ENCODE measurements at regions not wholly inside any gene's neighbourhood (a gene's known extent, or its start where the extent isn't known, plus 50 kb on each side); places are given as distances from the start of the nearest gene placed in this dataset.

DNA sequence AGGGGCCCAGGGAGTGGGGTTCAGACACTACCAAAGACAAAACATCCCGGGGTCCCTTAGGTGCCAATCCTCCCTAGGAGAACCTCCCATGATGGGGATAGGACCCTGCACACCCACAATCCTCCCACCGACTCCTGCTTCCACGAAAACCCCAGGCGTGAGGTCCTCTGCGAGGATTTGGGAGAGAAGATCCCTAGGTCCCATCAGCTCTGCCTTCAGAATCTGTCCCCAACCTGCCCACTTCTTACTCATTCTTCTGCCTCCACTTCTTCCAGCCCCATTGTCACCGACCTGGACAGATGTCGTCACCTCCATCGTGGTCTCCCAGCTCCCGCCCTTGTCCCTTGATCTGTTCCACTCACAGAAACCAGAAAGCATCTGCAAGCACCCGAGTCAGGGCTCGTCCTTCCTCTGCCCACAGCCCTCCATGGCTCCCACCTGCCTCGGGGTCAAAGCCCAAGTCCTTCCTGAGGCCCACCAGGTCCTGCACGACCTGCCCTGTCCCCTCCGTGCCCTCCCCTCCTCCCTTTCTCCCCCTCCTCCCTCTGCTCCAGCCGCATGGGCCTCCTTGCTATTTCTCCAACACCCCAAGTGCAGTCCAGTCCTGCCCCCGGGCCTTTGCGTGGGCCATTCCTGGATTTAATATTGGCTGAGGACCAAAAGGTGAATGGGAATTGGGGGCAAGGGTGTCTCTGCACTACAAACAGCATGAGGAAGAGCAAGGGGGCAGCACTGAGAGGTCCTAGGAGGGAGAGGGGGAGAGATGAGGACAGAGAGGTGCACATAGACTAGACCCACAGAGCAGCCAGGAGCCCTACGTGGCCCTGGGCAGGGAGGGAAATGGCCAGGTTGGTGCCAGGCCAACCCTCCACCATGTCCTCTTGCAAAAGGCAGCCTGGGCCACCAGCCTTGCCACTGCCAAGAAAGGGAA lies 51.3 kb downstream of the PTPRS start:
- no peak overlapping the region for H3K4me2 ChIP-seq (replicated peaks; ENCODE audit: low read depth, low read length, poor library complexity, severe bottlenecking)
- H4K20me1 ChIP-seq (ENCODE audit: control insufficient read depth, insufficient read depth, low read length, poor library complexity, severe bottlenecking): no peaks in the 10 kb centered on the region
- ChIA-PET POLR2A (no interaction called here), CTCF (no interaction called here)
- no peaks in the 10 kb centered on the region for H3K36me3 ChIP-seq (replicated peaks in 1 of 2; ENCODE audit: control extremely low read depth in 1 of 2, control insufficient read depth in 1 of 2, extremely low read depth in 1 of 2, insufficient read depth in 2 of 2, low read length in 1 of 2)
- no peak for DNase-seq
- peaks cover 37 to 44% of the 10 kb centered on the region in 2 donors for H3K4me1 ChIP-seq (ENCODE audit: control insufficient read depth in 2 of 2, insufficient read depth in 2 of 2, low read length in 2 of 2)
- intact Hi-C loops (cut with micrococcal nuclease): no loop called here
- WGBS (ENCODE audit: insufficient coverage): 95% methylated on average over 13 of the region's 18 CpGs
- Mint-ChIP-seq H3K9me3 (ENCODE audit: insufficient read depth) (peaks cover 6% of the 10 kb centered on the region), H3K27ac (no peak overlapping the region), H3K4me3 (peak overlapping the region; percentile 1), H3K4me1 (peaks cover 37% of the 10 kb centered on the region), H3K27me3 (peaks cover 22% of the 10 kb centered on the region)
- peaks cover 0 to 25% (median 0%) of the 10 kb centered on the region in 3 donors for H3K9me3 ChIP-seq (ENCODE audit: control extremely low read depth in 1 of 3, control insufficient read depth in 2 of 3, insufficient read depth in 1 of 3, low read length in 2 of 3)
- peaks cover 0 to 28% (median 1%) of the 10 kb centered on the region in 4 experiments for H3K27me3 ChIP-seq (replicated peaks in 1 of 4; ENCODE audit: control extremely low read depth in 1 of 4, control insufficient read depth in 3 of 4, insufficient read depth in 4 of 4, low read length in 3 of 4)
- H3K79me2 ChIP-seq (ENCODE audit: control insufficient read depth, insufficient read depth, low read length): no peaks in the 10 kb centered on the region
- no peak for ATAC-seq (ENCODE audit: low read depth)
- H3K9ac ChIP-seq (ENCODE audit: low read length): no peak overlapping the region
- H3K27ac ChIP-seq (ENCODE audit: low read length in 2 of 2): no peak overlapping the region
- no peak overlapping the region for H2AFZ ChIP-seq (ENCODE audit: insufficient read depth, low read depth, low read length, poor library complexity, severe bottlenecking)
- no peak overlapping the region for H3K4me3 ChIP-seq (ENCODE audit: control extremely low read depth in 1 of 5, extremely low read depth in 1 of 5, insufficient read depth in 1 of 5, low read depth in 2 of 5, low read length in 4 of 5)
- TF ChIP-seq CTCF (IDR thresholded peaks at IDR 0.05): no peak
- TF ChIP-seq EZH2 (IDR thresholded peaks at IDR 0.05; ENCODE audit: borderline replicate concordance, insufficient read depth, low read depth, low read length, poor library complexity, severe bottlenecking): no peak

DNA sequence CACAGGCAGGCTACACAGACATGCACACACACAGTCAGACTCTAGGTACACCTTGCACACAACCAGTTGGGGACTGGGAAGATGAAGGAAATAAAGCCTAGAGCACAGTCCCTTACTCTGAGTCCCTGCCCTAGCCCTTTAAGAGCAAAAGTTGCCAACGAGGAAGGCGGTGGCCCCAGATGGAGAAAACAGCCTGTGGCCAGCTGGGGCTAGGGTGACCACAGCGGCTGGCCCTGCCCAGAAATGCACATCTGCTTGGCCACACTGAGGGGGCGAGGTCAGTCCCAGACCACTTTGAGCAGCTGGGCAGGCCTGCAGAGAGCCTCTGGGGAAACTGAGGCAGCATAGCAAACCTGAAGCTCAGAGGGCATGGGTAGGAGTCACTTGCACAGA lies 52.3 kb downstream of the PTPRS start:
- Histone ChIP-seq H3K4me2 (replicated peaks; ENCODE audit: low read depth, low read length, poor library complexity, severe bottlenecking) (peak overlapping the region; percentile 59), H2AFZ (ENCODE audit: insufficient read depth, low read depth, low read length, poor library complexity, severe bottlenecking) (no peak overlapping the region), H4K20me1 (ENCODE audit: control insufficient read depth, insufficient read depth, low read length, poor library complexity, severe bottlenecking) (no peaks in the 10 kb centered on the region), H3K27me3 (replicated peaks in 1 of 4; ENCODE audit: control extremely low read depth in 1 of 4, control insufficient read depth in 3 of 4, insufficient read depth in 4 of 4, low read length in 3 of 4) (peaks cover 0 to 22% (median 1%) of the 10 kb centered on the region in 4 experiments), H3K79me2 (ENCODE audit: control insufficient read depth, insufficient read depth, low read length) (no peaks in the 10 kb centered on the region), H3K4me1 (ENCODE audit: control insufficient read depth in 2 of 2, insufficient read depth in 2 of 2, low read length in 2 of 2) (peaks cover 33 to 37% of the 10 kb centered on the region in 2 donors), H3K27ac (ENCODE audit: low read length in 2 of 2) (no peak overlapping the region), H3K36me3 (replicated peaks in 1 of 2; ENCODE audit: control extremely low read depth in 1 of 2, control insufficient read depth in 1 of 2, extremely low read depth in 1 of 2, insufficient read depth in 2 of 2, low read length in 1 of 2) (no peaks in the 10 kb centered on the region), H3K4me3 (ENCODE audit: control extremely low read depth in 1 of 5, extremely low read depth in 1 of 5, insufficient read depth in 1 of 5, low read depth in 2 of 5, low read length in 4 of 5) (no peak overlapping the region), H3K9me3 (ENCODE audit: control extremely low read depth in 1 of 3, control insufficient read depth in 2 of 3, insufficient read depth in 1 of 3, low read length in 2 of 3) (peaks cover 0 to 23% (median 0%) of the 10 kb centered on the region in 3 donors), H3K9ac (ENCODE audit: low read length) (peak overlapping the region; percentile 29)
- peak overlapping the region; percentile 57 for H3K4me3 Mint-ChIP-seq
- TF ChIP-seq EZH2 (IDR thresholded peaks at IDR 0.05; ENCODE audit: borderline replicate concordance, insufficient read depth, low read depth, low read length, poor library complexity, severe bottlenecking): no peak
- no peak for TF ChIP-seq CTCF (IDR thresholded peaks at IDR 0.05)
- no peak for DNase-seq
- intact Hi-C loops (cut with micrococcal nuclease): no loop called here
- CTCF ChIA-PET: no interaction called here
- POLR2A ChIA-PET: no interaction called here
- peaks cover 22% of the 10 kb centered on the region for H3K27me3 Mint-ChIP-seq
- peaks cover 6% of the 10 kb centered on the region for H3K9me3 Mint-ChIP-seq (ENCODE audit: insufficient read depth)
- peaks cover 35% of the 10 kb centered on the region for H3K4me1 Mint-ChIP-seq
- no peak overlapping the region for H3K27ac Mint-ChIP-seq
- ATAC-seq (ENCODE audit: low read depth): no peak
- 60% methylated on average over 4 of the region's 4 CpGs for WGBS (ENCODE audit: insufficient coverage)
